ENCODE measurements at regions not wholly inside any gene's neighbourhood (a gene's known extent, or its start where the extent isn't known, plus 50 kb on each side); places are given as distances from the start of the nearest gene placed in this dataset.

GRCh38 chr11:127478826-127479225 lies 478.3 kb upstream of the KIRREL3 start:
- no peaks in the 10 kb centered on the region for H3K27me3 ChIP-seq (ENCODE audit: insufficient read depth)
- TF ChIP-seq POLR2AphosphoS5 (IDR thresholded peaks at IDR 0.05; ENCODE audit: low read depth, low read length): no peak
- no peak for TF ChIP-seq GATA2 (CRISPR knock-in tag; IDR thresholded peaks at IDR 0.05)
- no peak for TF ChIP-seq MEF2A (IDR thresholded peaks at IDR 0.05; ENCODE audit: borderline replicate concordance, low read depth)
- no peak for TF ChIP-seq PBX3 (IDR thresholded peaks at IDR 0.05)
- no peak for TF ChIP-seq EZH2phosphoT487 (IDR thresholded peaks at IDR 0.05; ENCODE audit: borderline replicate concordance, low read depth)
- TF ChIP-seq MXI1 (IDR thresholded peaks at IDR 0.05; ENCODE audit: low read depth, low read length): no peak
- no peak for TF ChIP-seq REST (IDR thresholded peaks at IDR 0.05; ENCODE audit: low read depth, low read length)
- no peak for TF ChIP-seq RFX5 (IDR thresholded peaks at IDR 0.05; ENCODE audit: low read length)
- no peak for TF ChIP-seq CHD2 (IDR thresholded peaks at IDR 0.05; ENCODE audit: low read length, partially characterized antibody)
- no peak for TF ChIP-seq NFIC (IDR thresholded peaks at IDR 0.05; ENCODE audit: borderline replicate concordance)
- no peak for TF ChIP-seq MAX (IDR thresholded peaks at IDR 0.05; ENCODE audit: low read depth)
- TF ChIP-seq TEAD4 (IDR thresholded peaks at IDR 0.05; ENCODE audit: borderline replicate concordance, insufficient read depth): no peak
- TF ChIP-seq EP300 (IDR thresholded peaks at IDR 0.05; ENCODE audit: borderline replicate concordance in 1 of 2, low read depth in 1 of 2, low read length in 1 of 2): no peak
- no peak for TF ChIP-seq YY1 (IDR thresholded peaks at IDR 0.05; ENCODE audit: low read depth)
- TF ChIP-seq ELF1 (IDR thresholded peaks at IDR 0.05): no peak
- no peak for TF ChIP-seq FOXJ3 (CRISPR knock-in tag; IDR thresholded peaks at IDR 0.05)
- no peak for DNase-seq
- no peaks in the 10 kb centered on the region; a peak in 1 of 4 replicates for H3K4me1 ChIP-seq (ENCODE audit: control insufficient read depth in 1 of 2, insufficient read depth in 2 of 2, low read depth in 1 of 2, low read length in 1 of 2)
- WGBS (ENCODE audit: low lambda C conversion rate): 71% methylated on average over 2 of the region's 2 CpGs
- no peaks in the 10 kb centered on the region for H3K9me3 ChIP-seq
- no peaks in the 10 kb centered on the region for H3K9me2 ChIP-seq
- no peaks in the 10 kb centered on the region for H3K36me3 ChIP-seq (replicated peaks in 1 of 2; ENCODE audit: control insufficient read depth in 1 of 2, insufficient read depth in 2 of 2, low read length in 1 of 2)
- ChIA-PET POLR2A (no interaction called here), CTCF (no interaction called here)
- no peak overlapping the region for H3K4me2 ChIP-seq
- no peaks in the 10 kb centered on the region for H4K20me1 ChIP-seq (ENCODE audit: insufficient read depth)
- H3K79me2 ChIP-seq (ENCODE audit: insufficient read depth): no peaks in the 10 kb centered on the region
- H2AFZ ChIP-seq (ENCODE audit: low read depth): no peak overlapping the region
- no peak overlapping the region for H3K4me3 ChIP-seq (ENCODE audit: low read depth in 2 of 2, low read length in 1 of 2)
- no peak overlapping the region for H3K27ac ChIP-seq (ENCODE audit: low read depth in 2 of 2, low read length in 1 of 2)
- no peak overlapping the region for H3K9ac ChIP-seq
- no peaks in the 10 kb centered on the region for H3F3A ChIP-seq (replicated peaks; ENCODE audit: insufficient read depth)

All from SK-N-SH (cell line).